C4-2B (cell line): ENCODE measurements at regions not wholly inside any gene's neighbourhood (a gene's known extent, or its start where the extent isn't known, plus 50 kb on each side); places are given as distances from the start of the nearest gene placed in this dataset.
"Not testable (repeated sequence)": the region's sequence is repeated elsewhere in the genome, so short reads cannot be mapped to it uniquely, and the experiment has no call there.

Experiments used
- H3K27ac ChIP-seq: fragments of 450-650 bp; 2 replicates; pipeline ENCODE4 v1.5.1; 2017
- CTCF ChIP-seq: fragments of 450-650 bp; conservative IDR thresholded peaks from 2 replicates; pipeline ENCODE4 v1.5.1; 2017; ENCODE audit warnings: mild to moderate bottlenecking
- ZFX ChIP-seq: fragments of 450-650 bp; IDR thresholded peaks from 2 replicates; pipeline ENCODE4 v1.6.1; 2017

GRCh38 chr11:71164621-71165020 is 87.8 kb downstream of the SHANK2 start:
- no peak overlapping the region for H3K27ac ChIP-seq
- TF ChIP-seq CTCF, result no peak
- no peak for TF ChIP-seq ZFX

GRCh38 chr11:71164186-71164585 is 88.2 kb downstream of the SHANK2 start:
- H3K27ac ChIP-seq, result no peak overlapping the region
- no peak for TF ChIP-seq CTCF
- TF ChIP-seq ZFX, result no peak

GRCh38 chr11:71163371-71163770 is 89.0 kb downstream of the SHANK2 start:
- H3K27ac ChIP-seq, result no peak overlapping the region
- no peak for TF ChIP-seq CTCF
- no peak for TF ChIP-seq ZFX

- no peak overlapping the region for H3K27ac ChIP-seq
- TF ChIP-seq ZFX, result no peak
- TF ChIP-seq CTCF, result no peak
These were observed 93.4 kb downstream of the SHANK2 start for GRCh38 chr11:71158936-71159335.

GRCh38 chr11:71157676-71158075 is 94.7 kb downstream of the SHANK2 start:
- not testable (repeated sequence) for H3K27ac ChIP-seq

- H3K27ac ChIP-seq, result no peak overlapping the region
- no peak for TF ChIP-seq ZFX
- no peak for TF ChIP-seq CTCF
These were observed 96.1 kb downstream of the SHANK2 start for GRCh38 chr11:71156301-71156700.

GRCh38 chr11:71155846-71156245 is 96.5 kb downstream of the SHANK2 start:
- TF ChIP-seq CTCF, result no peak
- no peak for TF ChIP-seq ZFX
- no peak overlapping the region for H3K27ac ChIP-seq

- TF ChIP-seq CTCF (no peak), ZFX (no peak)
- H3K27ac ChIP-seq, result no peak overlapping the region
These were observed 98.0 kb downstream of the SHANK2 start for GRCh38 chr11:71154261-71154805.
